OCI-LY1 (cell line): ENCODE measurements at regions not wholly inside any gene's neighbourhood (a gene's known extent, or its start where the extent isn't known, plus 50 kb on each side); places are given as distances from the start of the nearest gene placed in this dataset.

Experiments
- H2AFZ ChIP-seq: fragments of 200-600 bp; sonication (generic), shearing (Covaris generic); 2 replicates; pipeline ENCODE4 v1.6.0; 2014; ENCODE audit warnings: antibody characterized with exemption, mild to moderate bottlenecking, low read length
- H3F3A ChIP-seq: fragments of 200-600 bp; sonication (generic), shearing (Covaris generic); 2 replicates; pipeline ENCODE4 v1.6.0; 2014; ENCODE audit warnings: mild to moderate bottlenecking, antibody characterized with exemption, low read length, moderate library complexity; ENCODE audit not compliant: insufficient read depth
- H3K27ac ChIP-seq: fragments of 200-600 bp; sonication (generic); 2 replicates; pipeline ENCODE4 v1.5.1; 2014; ENCODE audit warnings: low read length, mixed run types, mild to moderate bottlenecking, low read depth; ENCODE audit not compliant: poor library complexity, severe bottlenecking
- H3K27me3 ChIP-seq: fragments of 200-600 bp; sonication (generic); 2 replicates; pipeline ENCODE4 v1.6.0; 2014; ENCODE audit warnings: antibody characterized with exemption, mild to moderate bottlenecking, low read length, moderate library complexity; ENCODE audit not compliant: insufficient read depth
- H3K36me3 ChIP-seq: fragments of 200-600 bp; sonication (generic); 2 replicates; pipeline ENCODE4 v1.6.1; 2014; ENCODE audit warnings: mild to moderate bottlenecking, antibody characterized with exemption, low read length, moderate library complexity, mixed read lengths; ENCODE audit not compliant: insufficient read depth
- H3K4me1 ChIP-seq: fragments of 200-600 bp; sonication (generic); 2 replicates; pipeline ENCODE4 v1.5.1; 2014; ENCODE audit warnings: mild to moderate bottlenecking, low read length, moderate library complexity; ENCODE audit not compliant: insufficient read depth, severe bottlenecking
- H3K4me2 ChIP-seq: fragments of 200-600 bp; sonication (generic), shearing (Covaris generic); 2 replicates; pipeline ENCODE4 v1.6.1; 2014; ENCODE audit warnings: low read length
- H3K4me3 ChIP-seq: fragments of 200-600 bp; sonication (generic); 2 replicates; pipeline ENCODE4 v1.5.1; 2014; ENCODE audit warnings: low read length, low read depth, mild to moderate bottlenecking, mixed read lengths; ENCODE audit not compliant: poor library complexity, severe bottlenecking
- H3K79me2 ChIP-seq: fragments of 200-600 bp; shearing (Covaris generic); 2 replicates; pipeline ENCODE4 v1.6.1; 2016; ENCODE audit warnings: mixed run types, low read length, mixed read lengths; ENCODE audit not compliant: insufficient read depth
- H3K9ac ChIP-seq: fragments of 200-600 bp; sonication (generic), shearing (Covaris generic); 2 replicates; pipeline ENCODE4 v1.6.1; 2014; ENCODE audit warnings: mild to moderate bottlenecking, low read length, mixed read lengths
- H3K9me2 ChIP-seq: fragments of 200-600 bp; sonication (generic), shearing (Covaris generic); 2 replicates; pipeline ENCODE4 v1.6.1; 2014; ENCODE audit warnings: low read depth, mild to moderate bottlenecking, low read length, mixed read lengths
- H3K9me3 ChIP-seq: fragments of 200-600 bp; shearing (Covaris generic); 2 replicates; pipeline ENCODE4 v1.6.1; 2014; ENCODE audit warnings: low read length, mixed read lengths
- H4K20me1 ChIP-seq: fragments of 200-600 bp; sonication (generic), shearing (Covaris generic); 2 replicates; pipeline ENCODE4 v1.6.0; 2016; ENCODE audit warnings: mild to moderate bottlenecking, low read length; ENCODE audit not compliant: insufficient read depth
- CTCF ChIP-seq: fragments of 200-600 bp; sonication (generic), shearing (Covaris generic); IDR thresholded peaks from 2 replicates; pipeline ENCODE4 v1.5.1; 2017; ENCODE audit warnings: mild to moderate bottlenecking, antibody characterized with exemption, low read length, moderate library complexity, mixed read lengths
- EZH2 ChIP-seq: fragments of 200-600 bp; sonication (generic), shearing (Covaris generic); IDR thresholded peaks from 2 replicates; pipeline ENCODE4 v1.8.0; 2017; ENCODE audit warnings: borderline replicate concordance, mixed run types, mild to moderate bottlenecking, antibody characterized with exemption, low read length, moderate library complexity, mixed read lengths

GRCh38 chr9:113755433-113755832 lies 120.7 kb upstream of the ZNF618 start:
- no peak for TF ChIP-seq EZH2
- no peak for TF ChIP-seq CTCF
- Histone ChIP-seq H3K79me2 (no peaks in the 10 kb centered on the region), H3K4me3 (no peak overlapping the region)

GRCh38 chr9:113756476-113757192 lies 119.5 kb upstream of the ZNF618 start:
- no peak overlapping the region for H3K27ac ChIP-seq
- H3K9me3 ChIP-seq: no peaks in the 10 kb centered on the region
- TF ChIP-seq CTCF (no peak), EZH2 (no peak)
- H3K9me2 ChIP-seq: no peaks in the 10 kb centered on the region
- H3K27me3 ChIP-seq: no peaks in the 10 kb centered on the region
- no peaks in the 10 kb centered on the region for H3F3A ChIP-seq
- H4K20me1 ChIP-seq: no peaks in the 10 kb centered on the region
- H3K4me2 ChIP-seq: no peak overlapping the region
- H3K4me1 ChIP-seq: no peaks in the 10 kb centered on the region
- H3K4me3 ChIP-seq: no peak overlapping the region
- no peaks in the 10 kb centered on the region for H3K36me3 ChIP-seq
- H3K79me2 ChIP-seq: no peaks in the 10 kb centered on the region
- H3K9ac ChIP-seq: no peak overlapping the region
- H2AFZ ChIP-seq: no peak overlapping the region

More at GRCh38 chr9:113755433-113755832, 120.7 kb upstream of the ZNF618 start:
- no peaks in the 10 kb centered on the region for H3K9me3 ChIP-seq
- no peaks in the 10 kb centered on the region for H3K36me3 ChIP-seq
- H3K27me3 ChIP-seq: no peaks in the 10 kb centered on the region
- no peaks in the 10 kb centered on the region for H3F3A ChIP-seq
- no peak overlapping the region for H2AFZ ChIP-seq
- H3K9me2 ChIP-seq: no peaks in the 10 kb centered on the region
- H3K4me1 ChIP-seq: no peaks in the 10 kb centered on the region
- H3K4me2 ChIP-seq: no peak overlapping the region
- no peak overlapping the region for H3K27ac ChIP-seq
- no peak overlapping the region for H3K9ac ChIP-seq
- H4K20me1 ChIP-seq: no peaks in the 10 kb centered on the region

GRCh38 chr9:113763429-113763828 lies 112.7 kb upstream of the ZNF618 start:
- no peak overlapping the region for H2AFZ ChIP-seq
- TF ChIP-seq CTCF (no peak), EZH2 (no peak)
- no peak overlapping the region for H3K4me3 ChIP-seq
- H3K27me3 ChIP-seq: no peaks in the 10 kb centered on the region
- H3K9ac ChIP-seq: no peak overlapping the region
- no peaks in the 10 kb centered on the region for H3K79me2 ChIP-seq
- H3K27ac ChIP-seq: no peak overlapping the region
- no peaks in the 10 kb centered on the region for H3K36me3 ChIP-seq
- no peaks in the 10 kb centered on the region for H3F3A ChIP-seq
- H3K9me2 ChIP-seq: no peaks in the 10 kb centered on the region
- no peaks in the 10 kb centered on the region for H4K20me1 ChIP-seq
- no peaks in the 10 kb centered on the region for H3K9me3 ChIP-seq
- no peak overlapping the region for H3K4me2 ChIP-seq
- H3K4me1 ChIP-seq: no peaks in the 10 kb centered on the region
